HEK293 (cell line): ENCODE measurements at regions not wholly inside any gene's neighbourhood (a gene's known extent, or its start where the extent isn't known, plus 50 kb on each side); places are given as distances from the start of the nearest gene placed in this dataset.

Experiments
- CTCF ChIA-PET: fragments of 350-600 bp; formaldehyde crosslinking; extraction: SDS; loops from one replicate; lab custom pipeline; 2021; ENCODE audit warnings: antibody characterized with exemption; lab: Yijun Ruan, JAX
- POLR2A ChIA-PET: fragments of 300-600 bp; formaldehyde crosslinking; extraction: SDS; loops from one replicate; lab custom pipeline; 2020; ENCODE audit warnings: antibody characterized with exemption, inconsistent platforms; lab: Yijun Ruan, JAX
- H3K27ac ChIP-seq: fragments of 200-500 bp; sonication (Bioruptor generic); 2 replicates; pipeline ENCODE4 v1.5.1; 2014; ENCODE audit warnings: low read depth, low read length, control low read depth, inconsistent platforms; ENCODE audit errors: extremely low read depth
- H3K36me3 ChIP-seq, 2 experiments: fragments of 200-500 bp in 1 of 2; sonication (Bioruptor generic) in 1 of 2; 1 replicate in 1 of 2; 2 replicates in 1 of 2; pipeline ENCODE4 v1.5.1; 2014 to 2017; ENCODE audit warnings: inconsistent platforms in 2 of 2, low read length in 2 of 2; ENCODE audit not compliant: control insufficient read depth in 2 of 2, insufficient read depth in 1 of 2
- H3K4me1 ChIP-seq: fragments of 200-500 bp; sonication (Bioruptor generic); 2 replicates; pipeline ENCODE4 v1.5.1; 2014; ENCODE audit warnings: mild to moderate bottlenecking, low read length, inconsistent platforms; ENCODE audit not compliant: control insufficient read depth, insufficient read depth
- H3K4me3 ChIP-seq: 2 replicates; pipeline ENCODE4 v1.5.1; 2011; ENCODE audit warnings: low read depth, mild to moderate bottlenecking, control low read depth, low read length, moderate library complexity
- H3K9me3 ChIP-seq: fragments of 200-500 bp; sonication (Bioruptor generic); 2 replicates; pipeline ENCODE4 v1.5.1; 2014; ENCODE audit warnings: low read depth, low read length, inconsistent platforms; ENCODE audit not compliant: control insufficient read depth, insufficient read depth
- BCL11A ChIP-seq: fragments of 450-650 bp; formaldehyde crosslinking; IDR thresholded peaks from 2 replicates; pipeline ENCODE4 v1.5.1; 2016; ENCODE audit warnings: low read depth, missing biosample characterization, missing genetic modification characterization
- BCL11B ChIP-seq: fragments of 450-650 bp; formaldehyde crosslinking; IDR thresholded peaks from 2 replicates; pipeline ENCODE4 v1.5.1; 2016; ENCODE audit warnings: low read depth, missing biosample characterization, missing genetic modification characterization
- GFI1B ChIP-seq: fragments of 450-650 bp; formaldehyde crosslinking; IDR thresholded peaks from 2 replicates; pipeline ENCODE4 v1.5.1; 2016; ENCODE audit warnings: missing biosample characterization, missing genetic modification characterization
- PRDM1 ChIP-seq: fragments of 450-650 bp; formaldehyde crosslinking; IDR thresholded peaks from 2 replicates; pipeline ENCODE4; 2016; ENCODE audit warnings: missing biosample characterization, missing genetic modification characterization
- RBAK ChIP-seq: fragments of 450-650 bp; formaldehyde crosslinking; IDR thresholded peaks from 2 replicates; pipeline ENCODE4 v1.5.1; 2016; ENCODE audit warnings: missing biosample characterization, missing genetic modification characterization
- SP7 ChIP-seq: fragments of 450-650 bp; formaldehyde crosslinking; IDR thresholded peaks from 2 replicates; pipeline ENCODE4 v1.5.1; 2016; ENCODE audit warnings: missing biosample characterization, missing genetic modification characterization
- TCF7L2 ChIP-seq: IDR thresholded peaks from 2 replicates; pipeline ENCODE4 v1.6.1; 2011; ENCODE audit warnings: low read depth, mild to moderate bottlenecking, inconsistent platforms, low read length, moderate library complexity, borderline replicate concordance
- ZBTB7A ChIP-seq: fragments of 450-650 bp; formaldehyde crosslinking; IDR thresholded peaks from 2 replicates; pipeline ENCODE4 v1.5.1; 2016; ENCODE audit warnings: low read depth, missing biosample characterization, missing genetic modification characterization
- ZNF211 ChIP-seq: fragments of 450-650 bp; formaldehyde crosslinking; IDR thresholded peaks from 2 replicates; pipeline ENCODE4 v1.5.1; 2016; ENCODE audit warnings: low read depth, missing biosample characterization, missing genetic modification characterization
- ZNF223 ChIP-seq: fragments of 450-650 bp; formaldehyde crosslinking; IDR thresholded peaks from 2 replicates; pipeline ENCODE4 v1.5.1; 2016; ENCODE audit warnings: missing biosample characterization, missing genetic modification characterization
- ZNF274 ChIP-seq, 2 experiments: fragments of 200-500 bp in 1 of 2; fragments of 450-650 bp in 1 of 2; sonication (Bioruptor generic) in 1 of 2; formaldehyde crosslinking in 1 of 2; IDR thresholded peaks; 2 replicates each; pipeline versions ENCODE4 v1.5.1 to v1.6.1; 2014 to 2016; ENCODE audit warnings: borderline replicate concordance in 1 of 2, inconsistent platforms in 1 of 2, low read length in 1 of 2, missing biosample characterization in 1 of 2, missing genetic modification characterization in 1 of 2
- ZNF37A ChIP-seq: fragments of 450-650 bp; IDR thresholded peaks from 2 replicates; pipeline ENCODE4 v1.5.1; 2018; ENCODE audit warnings: missing biosample characterization, missing genetic modification characterization
- ZNF404 ChIP-seq: fragments of 450-650 bp; formaldehyde crosslinking; IDR thresholded peaks from 2 replicates; pipeline ENCODE4 v1.5.1; 2017; ENCODE audit warnings: missing biosample characterization, missing genetic modification characterization
- ZNF514 ChIP-seq: fragments of 450-650 bp; formaldehyde crosslinking; IDR thresholded peaks from 2 replicates; pipeline ENCODE4 v1.5.1; 2016; ENCODE audit warnings: missing biosample characterization, missing genetic modification characterization
- ZNF544 ChIP-seq: fragments of 450-650 bp; formaldehyde crosslinking; IDR thresholded peaks from 2 replicates; pipeline ENCODE4 v1.5.0; 2017; ENCODE audit warnings: missing biosample characterization, missing genetic modification characterization
- ZNF560 ChIP-seq: fragments of 450-650 bp; formaldehyde crosslinking; IDR thresholded peaks from 2 replicates; pipeline ENCODE4 v1.5.1; 2017; ENCODE audit warnings: missing biosample characterization, missing genetic modification characterization, borderline replicate concordance
- ZNF785 ChIP-seq: fragments of 450-650 bp; formaldehyde crosslinking; IDR thresholded peaks from 2 replicates; pipeline ENCODE4 v1.5.1; 2016; ENCODE audit warnings: missing biosample characterization, missing genetic modification characterization
- TF ChIP-seq, protein P1 (sequence below): fragments of 450-650 bp; formaldehyde crosslinking; IDR thresholded peaks from 2 replicates; pipeline ENCODE4 v1.5.1; 2016; ENCODE audit warnings: missing biosample characterization, missing genetic modification characterization
- TF ChIP-seq, protein P2 (sequence below): fragments of 450-650 bp; formaldehyde crosslinking; IDR thresholded peaks from 2 replicates; pipeline ENCODE4 v1.5.1; 2016; ENCODE audit warnings: missing biosample characterization, missing genetic modification characterization
- TF ChIP-seq, protein P3 (sequence below): fragments of 450-650 bp; formaldehyde crosslinking; IDR thresholded peaks from 2 replicates; pipeline ENCODE4 v1.5.1; 2016; ENCODE audit warnings: missing biosample characterization, missing genetic modification characterization
- TF ChIP-seq, protein P4 (sequence below): fragments of 450-650 bp; formaldehyde crosslinking; IDR thresholded peaks from 2 replicates; pipeline ENCODE4 v1.5.1; 2017; ENCODE audit warnings: missing biosample characterization, missing genetic modification characterization
- TF ChIP-seq, protein P5 (sequence below): fragments of 450-650 bp; formaldehyde crosslinking; IDR thresholded peaks from 2 replicates; pipeline ENCODE4 v1.5.1; 2017; ENCODE audit warnings: missing biosample characterization, missing genetic modification characterization

DNA sequence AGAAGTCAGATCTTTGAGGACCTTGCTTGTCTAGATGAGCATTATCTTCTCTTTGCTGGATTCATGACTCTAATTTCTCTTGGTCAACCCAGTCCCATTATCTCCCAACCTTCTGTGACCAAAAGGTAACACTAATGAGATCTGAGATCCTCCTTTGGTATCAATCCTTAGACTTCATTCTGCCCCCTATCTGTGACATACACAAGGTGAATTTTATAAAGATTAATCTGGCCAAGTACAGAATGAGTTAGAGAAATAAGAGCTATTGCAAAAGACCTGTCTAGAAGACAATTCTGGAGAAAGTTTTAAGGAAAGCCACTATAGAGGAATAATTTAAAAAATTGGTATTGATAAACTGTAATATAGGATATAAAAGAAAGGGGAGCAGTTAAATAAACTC, 113.8 kb upstream of the KCNMB2 start:
- no peaks in the 10 kb centered on the region for H3K4me1 ChIP-seq
- TF ChIP-seq ZNF544 (tag by site-specific recombination) (no peak), ZNF514 (tag by site-specific recombination) (no peak)
- TF ChIP-seq, protein P1, sequence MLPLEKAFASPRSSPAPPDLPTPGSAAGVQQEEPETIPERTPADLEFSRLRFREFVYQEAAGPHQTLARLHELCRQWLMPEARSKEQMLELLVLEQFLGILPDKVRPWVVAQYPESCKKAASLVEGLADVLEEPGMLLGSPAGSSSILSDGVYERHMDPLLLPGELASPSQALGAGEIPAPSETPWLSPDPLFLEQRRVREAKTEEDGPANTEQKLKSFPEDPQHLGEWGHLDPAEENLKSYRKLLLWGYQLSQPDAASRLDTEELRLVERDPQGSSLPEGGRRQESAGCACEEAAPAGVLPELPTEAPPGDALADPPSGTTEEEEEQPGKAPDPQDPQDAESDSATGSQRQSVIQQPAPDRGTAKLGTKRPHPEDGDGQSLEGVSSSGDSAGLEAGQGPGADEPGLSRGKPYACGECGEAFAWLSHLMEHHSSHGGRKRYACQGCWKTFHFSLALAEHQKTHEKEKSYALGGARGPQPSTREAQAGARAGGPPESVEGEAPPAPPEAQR: no peak
- H3K4me3 ChIP-seq: no peak overlapping the region
- H3K9me3 ChIP-seq: no peaks in the 10 kb centered on the region
- ChIA-PET CTCF (interaction anchor here (0.7 to 1.8 kb wide), 2 partner anchors 12 to 1041 kb away, joined by 3 to 10 read pairs; no protein-coding TSS in a partner anchor), POLR2A (no interaction called here)
- H3K36me3 ChIP-seq: no peaks in the 10 kb centered on the region
- H3K27ac ChIP-seq: no peak overlapping the region

DNA sequence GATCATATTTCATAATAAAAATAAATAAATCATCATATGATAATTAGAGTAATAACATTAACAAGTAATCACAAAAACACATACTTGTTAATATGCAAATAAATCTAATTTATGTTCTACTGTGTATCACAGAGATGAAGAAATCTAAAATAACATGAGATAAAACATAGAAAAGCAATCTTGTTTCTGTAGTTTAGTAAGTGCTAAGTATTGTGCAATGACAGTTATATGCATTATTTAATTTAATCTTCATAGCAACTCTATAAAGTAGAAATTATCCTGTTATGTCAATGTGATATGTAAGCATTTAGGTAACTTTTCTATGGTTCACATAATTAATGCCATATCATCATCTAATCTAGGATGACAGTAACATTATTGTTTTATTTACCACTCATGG, 108.2 kb upstream of the KCNMB2 start:
- no peaks in the 10 kb centered on the region for H3K9me3 ChIP-seq
- TF ChIP-seq, protein P2, sequence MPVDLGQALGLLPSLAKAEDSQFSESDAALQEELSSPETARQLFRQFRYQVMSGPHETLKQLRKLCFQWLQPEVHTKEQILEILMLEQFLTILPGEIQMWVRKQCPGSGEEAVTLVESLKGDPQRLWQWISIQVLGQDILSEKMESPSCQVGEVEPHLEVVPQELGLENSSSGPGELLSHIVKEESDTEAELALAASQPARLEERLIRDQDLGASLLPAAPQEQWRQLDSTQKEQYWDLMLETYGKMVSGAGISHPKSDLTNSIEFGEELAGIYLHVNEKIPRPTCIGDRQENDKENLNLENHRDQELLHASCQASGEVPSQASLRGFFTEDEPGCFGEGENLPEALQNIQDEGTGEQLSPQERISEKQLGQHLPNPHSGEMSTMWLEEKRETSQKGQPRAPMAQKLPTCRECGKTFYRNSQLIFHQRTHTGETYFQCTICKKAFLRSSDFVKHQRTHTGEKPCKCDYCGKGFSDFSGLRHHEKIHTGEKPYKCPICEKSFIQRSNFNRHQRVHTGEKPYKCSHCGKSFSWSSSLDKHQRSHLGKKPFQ (tag by site-specific recombination): no peak
- TF ChIP-seq, protein P3, sequence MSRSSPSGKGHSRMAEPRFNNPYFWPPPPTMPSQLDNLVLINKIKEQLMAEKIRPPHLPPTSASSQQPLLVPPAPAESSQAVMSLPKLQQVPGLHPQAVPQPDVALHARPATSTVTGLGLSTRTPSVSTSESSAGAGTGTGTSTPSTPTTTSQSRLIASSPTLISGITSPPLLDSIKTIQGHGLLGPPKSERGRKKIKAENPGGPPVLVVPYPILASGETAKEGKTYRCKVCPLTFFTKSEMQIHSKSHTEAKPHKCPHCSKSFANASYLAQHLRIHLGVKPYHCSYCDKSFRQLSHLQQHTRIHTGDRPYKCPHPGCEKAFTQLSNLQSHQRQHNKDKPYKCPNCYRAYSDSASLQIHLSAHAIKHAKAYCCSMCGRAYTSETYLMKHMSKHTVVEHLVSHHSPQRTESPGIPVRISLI (tag by site-specific recombination): no peak
- TF ChIP-seq, protein P4, sequence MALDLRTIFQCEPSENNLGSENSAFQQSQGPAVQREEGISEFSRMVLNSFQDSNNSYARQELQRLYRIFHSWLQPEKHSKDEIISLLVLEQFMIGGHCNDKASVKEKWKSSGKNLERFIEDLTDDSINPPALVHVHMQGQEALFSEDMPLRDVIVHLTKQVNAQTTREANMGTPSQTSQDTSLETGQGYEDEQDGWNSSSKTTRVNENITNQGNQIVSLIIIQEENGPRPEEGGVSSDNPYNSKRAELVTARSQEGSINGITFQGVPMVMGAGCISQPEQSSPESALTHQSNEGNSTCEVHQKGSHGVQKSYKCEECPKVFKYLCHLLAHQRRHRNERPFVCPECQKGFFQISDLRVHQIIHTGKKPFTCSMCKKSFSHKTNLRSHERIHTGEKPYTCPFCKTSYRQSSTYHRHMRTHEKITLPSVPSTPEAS (tag by site-specific recombination): no peak
- TF ChIP-seq BCL11A (no peak), PRDM1 (tag by site-specific recombination) (no peak), ZNF223 (tag by site-specific recombination) (no peak), GFI1B (tag by site-specific recombination) (no peak), ZNF274 (IDR thresholded peaks at IDR 0.05; ENCODE audit: low read length) (no peak), ZNF274 (tag by site-specific recombination; IDR thresholded peaks at IDR 0.05; ENCODE audit: borderline replicate concordance) (no peak), ZNF785 (tag by site-specific recombination) (no peak), ZNF514 (tag by site-specific recombination) (no peak), ZNF404 (tag by site-specific recombination) (no peak), ZNF211 (tag by site-specific recombination) (no peak), RBAK (no peak), BCL11B (tag by site-specific recombination) (no peak), ZNF37A (no peak), ZNF560 (tag by site-specific recombination) (no peak), SP7 (no peak), TCF7L2 (no peak), ZBTB7A (tag by site-specific recombination) (no peak)
- TF ChIP-seq, protein P5, sequence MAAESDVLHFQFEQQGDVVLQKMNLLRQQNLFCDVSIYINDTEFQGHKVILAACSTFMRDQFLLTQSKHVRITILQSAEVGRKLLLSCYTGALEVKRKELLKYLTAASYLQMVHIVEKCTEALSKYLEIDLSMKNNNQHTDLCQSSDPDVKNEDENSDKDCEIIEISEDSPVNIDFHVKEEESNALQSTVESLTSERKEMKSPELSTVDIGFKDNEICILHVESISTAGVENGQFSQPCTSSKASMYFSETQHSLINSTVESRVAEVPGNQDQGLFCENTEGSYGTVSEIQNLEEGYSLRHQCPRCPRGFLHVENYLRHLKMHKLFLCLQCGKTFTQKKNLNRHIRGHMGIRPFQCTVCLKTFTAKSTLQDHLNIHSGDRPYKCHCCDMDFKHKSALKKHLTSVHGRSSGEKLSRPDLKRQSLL (tag by site-specific recombination): no peak
- TF ChIP-seq, all 188 proteins: peak for 0
- Histone ChIP-seq H3K36me3 (no peaks in the 10 kb centered on the region), H3K4me1 (no peaks in the 10 kb centered on the region), H3K4me3 (no peak overlapping the region), H3K27ac (no peak overlapping the region)
- ChIA-PET CTCF (no interaction called here), POLR2A (no interaction called here)
